Transverse colon (tissue), 4 donors: ENCODE measurements at regions not wholly inside any gene's neighbourhood (a gene's known extent, or its start where the extent isn't known, plus 50 kb on each side); places are given as distances from the start of the nearest gene placed in this dataset.
A peak's percentile ranks its signal among the peaks of the same experiment; 100 is the strongest.

ENCODE experiments used
- DNase-seq: peaks from one replicate; pipeline ENCODE4 v3.0.0-alpha.2; 2019
- H3K27ac ChIP-seq, 4 donors: fragments of 200-600 bp; sonication (generic); 2 replicates each; pipeline ENCODE4 v1.5.1; 2016 to 2018; ENCODE audit warnings: inconsistent platforms in 4 of 4
- H3K27me3 ChIP-seq: fragments of 200-600 bp; sonication (generic); 2 replicates; pipeline ENCODE4 v1.5.1; 2017; ENCODE audit warnings: inconsistent platforms
- H3K36me3 ChIP-seq, 4 donors: fragments of 200-600 bp; sonication (generic); 2 replicates each; pipeline ENCODE4 v1.5.1; 2017 to 2019; ENCODE audit warnings: inconsistent platforms in 4 of 4
- H3K4me1 ChIP-seq, 4 donors: fragments of 200-600 bp; sonication (generic); 2 replicates each; pipeline ENCODE4 v1.5.1; 2017 to 2020; ENCODE audit warnings: inconsistent platforms in 4 of 4
- H3K4me3 ChIP-seq, 4 donors: fragments of 200-600 bp; sonication (generic); 1 replicate in 1 of 4; 2 replicates in 3 of 4; pipeline versions ENCODE4 v1.5.1 to v1.6.1; 2017 to 2019; ENCODE audit warnings: inconsistent platforms in 4 of 4
- H3K9me3 ChIP-seq, 2 donors: fragments of 200-600 bp; sonication (generic); 2 replicates each; pipeline ENCODE4 v1.5.1; 2017 to 2019; ENCODE audit warnings: inconsistent platforms in 2 of 2
- CTCF ChIP-seq, 5 experiments: fragments of 200-600 bp in 3 of 5; fragments of 450-650 bp in 2 of 5; sonication (generic) in 3 of 5; IDR thresholded peaks; 1 replicate in 2 of 5; 2 replicates in 3 of 5; pipeline ENCODE4 v1.5.1; 2016 to 2017; ENCODE audit warnings: antibody characterized with exemption in 5 of 5, inconsistent platforms in 3 of 5, mild to moderate bottlenecking in 2 of 5, moderate library complexity in 1 of 5
- EP300 ChIP-seq: sonication (generic); formaldehyde crosslinking; IDR thresholded peaks from one replicate; pipeline ENCODE4 v1.6.1; 2017; ENCODE audit warnings: antibody characterized with exemption, low read depth
- POLR2A ChIP-seq: fragments of 450-650 bp; IDR thresholded peaks from one replicate; pipeline ENCODE4 v1.6.1; 2016; ENCODE audit warnings: antibody characterized with exemption, mild to moderate bottlenecking, moderate library complexity
- POLR2AphosphoS5 ChIP-seq, 3 donors: sonication (generic); formaldehyde crosslinking; IDR thresholded peaks; one replicate each; pipeline ENCODE4 v1.6.1; 2016; ENCODE audit warnings: antibody characterized with exemption in 3 of 3
- WGBS, 2 donors: methylation state at CpG; one replicate each; pipeline ENCODE4 v1.1.5; 2018; ENCODE audit warnings: low coverage in 1 of 2; 5-methylcytosine and 5-hydroxymethylcytosine counted together
- in situ Hi-C, 4 donors: fragments of 200-750 bp; cut with MboI; loops; one replicate each; pipeline versions ENCODE4 v1.15.0 to v1.15.1; 2017; ENCODE audit warnings: low sequenced_read_pairs in 3 of 4, low pct_ligation_motif_present in 1 of 4, low pct_unique_long_range_greater_than_20kb in 1 of 4
- intact Hi-C: fragments of 100-400 bp; cut with DNase I; formaldehyde crosslinking; loops from one replicate; pipeline ENCODE4 v1.15.1; 2023; ENCODE audit warnings: low total_unique reads

DNA sequence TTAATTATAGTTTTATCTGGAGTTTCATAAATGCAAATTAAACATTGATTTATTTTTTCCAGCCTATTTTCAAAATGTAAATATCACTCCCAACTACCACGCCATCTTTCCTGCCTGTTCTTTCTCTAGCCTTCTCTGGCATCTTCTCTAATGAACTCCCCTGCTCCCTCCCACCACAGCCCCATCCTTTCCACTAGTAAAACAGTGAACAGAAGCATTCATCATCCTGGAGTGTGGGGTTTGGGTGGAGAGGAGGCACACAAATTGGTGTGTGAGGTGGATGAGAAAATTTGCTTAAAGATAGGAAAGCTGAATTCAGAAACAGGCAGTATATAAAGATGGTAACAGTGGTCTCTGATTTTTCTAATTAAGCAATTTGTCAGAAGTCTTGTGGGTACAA, 479.4 kb downstream of the ARL4A start:
- intact Hi-C loops: no loop called here
- H3K36me3 ChIP-seq: no peaks in the 10 kb centered on the region
- in situ Hi-C loops: no loop called here
- TF ChIP-seq EP300 (no peak), POLR2AphosphoS5 (IDR thresholded peaks at IDR 0.05) (no peak), POLR2A (no peak), CTCF (IDR thresholded peaks at IDR 0.05) (no peak)
- 59 to 71% methylated on average over 1 of the region's 1 CpG for WGBS, 2 donors
- no peaks in the 10 kb centered on the region for H3K9me3 ChIP-seq
- no peak for DNase-seq
- H3K27ac ChIP-seq: no peak overlapping the region
- no peaks in the 10 kb centered on the region for H3K27me3 ChIP-seq
- no peaks in the 10 kb centered on the region for H3K4me1 ChIP-seq
- H3K4me3 ChIP-seq: no peak overlapping the region

GRCh38 chr7:13169356-13169755, 481.9 kb downstream of the ARL4A start:
- TF ChIP-seq POLR2A (no peak), POLR2AphosphoS5 (IDR thresholded peaks at IDR 0.05) (no peak), EP300 (no peak), CTCF (IDR thresholded peaks at IDR 0.05) (no peak)
- in situ Hi-C loops (no loop called here), intact Hi-C loops (no loop called here)
- no peaks in the 10 kb centered on the region for H3K9me3 ChIP-seq
- H3K4me3 ChIP-seq: no peak overlapping the region
- H3K27ac ChIP-seq: no peak overlapping the region
- H3K27me3 ChIP-seq: no peaks in the 10 kb centered on the region
- WGBS, 2 donors: 64 to 75% methylated on average over 3 of the region's 3 CpGs
- DNase-seq: no peak
- no peaks in the 10 kb centered on the region for H3K36me3 ChIP-seq
- H3K4me1 ChIP-seq: no peaks in the 10 kb centered on the region

GRCh38 chr7:13174991-13175390, 487.6 kb downstream of the ARL4A start:
- WGBS, 2 donors: 36 to 37% methylated on average over 1 of the region's 1 CpG
- in situ Hi-C loops (no loop called here), intact Hi-C loops (no loop called here)
- no peak overlapping the region for H3K27ac ChIP-seq
- no peaks in the 10 kb centered on the region for H3K27me3 ChIP-seq
- H3K9me3 ChIP-seq: no peaks in the 10 kb centered on the region
- no peak overlapping the region for H3K4me3 ChIP-seq
- TF ChIP-seq POLR2AphosphoS5 (IDR thresholded peaks at IDR 0.05) (no peak), CTCF (IDR thresholded peaks at IDR 0.05) (no peak)
- DNase-seq: no peak
- no peaks in the 10 kb centered on the region for H3K4me1 ChIP-seq
- H3K36me3 ChIP-seq: no peaks in the 10 kb centered on the region

- intact Hi-C loops: no loop called here
- WGBS, 2 donors: 67 to 80% methylated on average over 3 to 5 of the region's 5 CpGs
- no peak for DNase-seq
Observed at GRCh38 chr7:13179011-13179582, 491.7 kb downstream of the ARL4A start.

More at GRCh38 chr7:13179011-13179582, 491.7 kb downstream of the ARL4A start:
- Histone ChIP-seq H3K36me3 (no peaks in the 10 kb centered on the region), H3K9me3 (no peaks in the 10 kb centered on the region), H3K27me3 (no peaks in the 10 kb centered on the region), H3K27ac (no peak overlapping the region), H3K4me3 (no peak overlapping the region), H3K4me1 (no peaks in the 10 kb centered on the region)
- in situ Hi-C loops: no loop called here
- TF ChIP-seq EP300: no peak
- peak in 2 of 5 experiments; percentile 10 to 12 for TF ChIP-seq CTCF (IDR thresholded peaks at IDR 0.05)
- TF ChIP-seq POLR2A: no peak
